Cardiac muscle cell (in vitro differentiated cells and primary cell): ENCODE measurements at regions not wholly inside any gene's neighbourhood (a gene's known extent, or its start where the extent isn't known, plus 50 kb on each side); places are given as distances from the start of the nearest gene placed in this dataset.

Experiments used
- DNase-seq, 2 donors: peaks; one replicate each; pipeline versions ENCODE4 v3.0.0 to v3.0.0-alpha.2; 2010 to 2017; ENCODE audit warnings: low read depth in 1 of 2, low spot score in 1 of 2
- H3K27ac ChIP-seq: fragments of 200-600 bp; sonication (generic); 2 replicates; pipeline ENCODE4 v1.5.1; 2016
- H3K27me3 ChIP-seq: fragments of 200-600 bp; sonication (generic); 2 replicates; pipeline ENCODE4 v1.6.0; 2016; ENCODE audit warnings: control low read depth
- H3K36me3 ChIP-seq: fragments of 200-600 bp; sonication (generic); 2 replicates; pipeline ENCODE4 v1.5.1; 2016; ENCODE audit warnings: control low read depth
- H3K4me1 ChIP-seq: fragments of 200-600 bp; sonication (generic); 2 replicates; pipeline ENCODE4 v1.8.1; 2017; ENCODE audit warnings: low read depth, mild to moderate bottlenecking, mixed run types
- H3K4me3 ChIP-seq: fragments of 200-600 bp; sonication (generic); 2 replicates; pipeline ENCODE4 v1.5.1; 2016; ENCODE audit warnings: mild to moderate bottlenecking
- H3K9me3 ChIP-seq: fragments of 200-600 bp; sonication (generic); 2 replicates; pipeline ENCODE4 v1.5.1; 2017; ENCODE audit warnings: low read depth, mild to moderate bottlenecking, control low read depth
- CTCF ChIP-seq: IDR thresholded peaks from 2 replicates; pipeline ENCODE4 v1.5.1; 2012; ENCODE audit warnings: low read depth, mild to moderate bottlenecking, low read length

GRCh38 chr13:54676526-54677113 lies 1648.0 kb downstream of the OLFM4 start:
- TF ChIP-seq CTCF = no peak

GRCh38 chr13:54682184-54682583 lies 1653.6 kb downstream of the OLFM4 start:
- H3K27me3 ChIP-seq = no peaks in the 10 kb centered on the region
- no peaks in the 10 kb centered on the region for H3K4me1 ChIP-seq
- no peak overlapping the region for H3K4me3 ChIP-seq
- no peak overlapping the region for H3K27ac ChIP-seq
- DNase-seq = no peak
- no peak for TF ChIP-seq CTCF
- no peaks in the 10 kb centered on the region for H3K9me3 ChIP-seq
- H3K36me3 ChIP-seq = no peaks in the 10 kb centered on the region

More at GRCh38 chr13:54676526-54677113, 1648.0 kb downstream of the OLFM4 start:
- Histone ChIP-seq H3K36me3 (no peaks in the 10 kb centered on the region), H3K4me3 (no peak overlapping the region), H3K27ac (no peak overlapping the region), H3K4me1 (no peaks in the 10 kb centered on the region), H3K9me3 (no peaks in the 10 kb centered on the region), H3K27me3 (no peaks in the 10 kb centered on the region)
- DNase-seq = no peak

- no peaks in the 10 kb centered on the region for H3K27me3 ChIP-seq
- DNase-seq = no peak
- no peak overlapping the region for H3K27ac ChIP-seq
- H3K4me1 ChIP-seq = no peaks in the 10 kb centered on the region
- no peaks in the 10 kb centered on the region for H3K9me3 ChIP-seq
- no peak for TF ChIP-seq CTCF
- H3K4me3 ChIP-seq = no peak overlapping the region
- no peaks in the 10 kb centered on the region for H3K36me3 ChIP-seq
These were observed 1658.6 kb downstream of the OLFM4 start for GRCh38 chr13:54687173-54687572.

- H3K27ac ChIP-seq = no peak overlapping the region
- H3K4me3 ChIP-seq = no peak overlapping the region
- DNase-seq = no peak
- no peaks in the 10 kb centered on the region for H3K36me3 ChIP-seq
- H3K9me3 ChIP-seq = no peaks in the 10 kb centered on the region
- H3K27me3 ChIP-seq = no peaks in the 10 kb centered on the region
- H3K4me1 ChIP-seq = no peaks in the 10 kb centered on the region
- no peak for TF ChIP-seq CTCF
These were observed 1671.2 kb downstream of the OLFM4 start for GRCh38 chr13:54699831-54700230.

GRCh38 chr13:54705738-54706137 lies 1677.1 kb downstream of the OLFM4 start:
- Histone ChIP-seq H3K27me3 (no peaks in the 10 kb centered on the region), H3K36me3 (no peaks in the 10 kb centered on the region), H3K4me1 (no peaks in the 10 kb centered on the region), H3K27ac (no peak overlapping the region), H3K9me3 (no peaks in the 10 kb centered on the region), H3K4me3 (no peak overlapping the region)
- no peak for DNase-seq
- TF ChIP-seq CTCF = no peak

- Histone ChIP-seq H3K27ac (no peak overlapping the region), H3K27me3 (no peaks in the 10 kb centered on the region), H3K36me3 (no peaks in the 10 kb centered on the region), H3K4me3 (no peak overlapping the region), H3K9me3 (no peaks in the 10 kb centered on the region), H3K4me1 (no peaks in the 10 kb centered on the region)
- DNase-seq = no peak
- no peak for TF ChIP-seq CTCF
These were observed 1677.7 kb downstream of the OLFM4 start for GRCh38 chr13:54706336-54706735.
